ENCODE measurements at regions not wholly inside any gene's neighbourhood (a gene's known extent, or its start where the extent isn't known, plus 50 kb on each side); places are given as distances from the start of the nearest gene placed in this dataset.
A peak's percentile ranks its signal among the peaks of the same experiment; 100 is the strongest.

GRCh38 chr20:7734216-7734615 lies 206.0 kb downstream of the HAO1 start:
- Histone ChIP-seq H3K79me2 (ENCODE audit: control insufficient read depth, insufficient read depth, low read length) (no peaks in the 10 kb centered on the region), H2AFZ (ENCODE audit: control insufficient read depth, low read length) (no peak overlapping the region), H3K27ac (ENCODE audit: control insufficient read depth, insufficient read depth, low read length) (no peak overlapping the region), H3K4me1 (ENCODE audit: control insufficient read depth, extremely low read depth, insufficient read depth, low read length) (peaks cover 8% of the 10 kb centered on the region), H3K9me1 (ENCODE audit: control insufficient read depth, extremely low read depth, insufficient read depth, low read length) (no peaks in the 10 kb centered on the region), H3K4me3 (ENCODE audit: control insufficient read depth in 2 of 3, extremely low read depth in 1 of 3, insufficient read depth in 2 of 3, low read depth in 1 of 3, low read length in 3 of 3) (no peak overlapping the region), H4K20me1 (ENCODE audit: control insufficient read depth, extremely low read depth, insufficient read depth, low read length) (no peaks in the 10 kb centered on the region), H3K9me3 (ENCODE audit: control insufficient read depth, low read depth, low read length) (no peaks in the 10 kb centered on the region), H3K4me2 (ENCODE audit: control insufficient read depth, extremely low read depth, insufficient read depth, low read depth, low read length) (no peak overlapping the region), H3K27me3 (ENCODE audit: control insufficient read depth, extremely low read depth, insufficient read depth, low read length) (no peaks in the 10 kb centered on the region), H3K36me3 (ENCODE audit: control insufficient read depth in 2 of 2, extremely low read depth in 1 of 2, insufficient read depth in 2 of 2, low read length in 2 of 2) (no peaks in the 10 kb centered on the region), H3K9ac (ENCODE audit: control insufficient read depth, extremely low read depth, insufficient read depth, low read length) (no peak overlapping the region)
- TF ChIP-seq EZH2 (IDR thresholded peaks at IDR 0.05; ENCODE audit: low read length) (no peak), CTCF (optimal IDR thresholded peaks at IDR 0.05 in 1 of 3, IDR thresholded peaks at IDR 0.05 in 1 of 3, conservative IDR thresholded peaks at IDR 0.05 in 1 of 3; ENCODE audit: extremely low read depth in 1 of 3, insufficient read depth in 2 of 3, low read length in 3 of 3) (no peak)
- dilution Hi-C loops (cut with MboI; ENCODE audit: extremely low pct_ligation_motif_present, low sequenced_read_pairs), result no loop called here
- FAIRE-seq, result no peak
- DNase-seq (ENCODE audit: low read depth, low spot score), result no peak

GRCh38 chr20:7736336-7736735 lies 203.9 kb downstream of the HAO1 start:
- Histone ChIP-seq H2AFZ (ENCODE audit: control insufficient read depth, low read length) (no peak overlapping the region), H3K4me2 (ENCODE audit: control insufficient read depth, extremely low read depth, insufficient read depth, low read depth, low read length) (no peak overlapping the region)
- TF ChIP-seq CTCF (optimal IDR thresholded peaks at IDR 0.05 in 1 of 3, IDR thresholded peaks at IDR 0.05 in 1 of 3, conservative IDR thresholded peaks at IDR 0.05 in 1 of 3; ENCODE audit: extremely low read depth in 1 of 3, insufficient read depth in 2 of 3, low read length in 3 of 3) (no peak), EZH2 (IDR thresholded peaks at IDR 0.05; ENCODE audit: low read length) (no peak)

More at GRCh38 chr20:7736336-7736735, 203.9 kb downstream of the HAO1 start:
- H3K36me3 ChIP-seq (ENCODE audit: control insufficient read depth in 2 of 2, extremely low read depth in 1 of 2, insufficient read depth in 2 of 2, low read length in 2 of 2), result no peaks in the 10 kb centered on the region
- dilution Hi-C loops (cut with MboI; ENCODE audit: extremely low pct_ligation_motif_present, low sequenced_read_pairs), result no loop called here
- peak; percentile 23 for FAIRE-seq
- H3K4me3 ChIP-seq (ENCODE audit: control insufficient read depth in 2 of 3, extremely low read depth in 1 of 3, insufficient read depth in 2 of 3, low read depth in 1 of 3, low read length in 3 of 3), result no peak overlapping the region
- H3K9me3 ChIP-seq (ENCODE audit: control insufficient read depth, low read depth, low read length), result no peaks in the 10 kb centered on the region
- H3K4me1 ChIP-seq (ENCODE audit: control insufficient read depth, extremely low read depth, insufficient read depth, low read length), result peaks cover 15% of the 10 kb centered on the region
- H3K79me2 ChIP-seq (ENCODE audit: control insufficient read depth, insufficient read depth, low read length), result no peaks in the 10 kb centered on the region
- H4K20me1 ChIP-seq (ENCODE audit: control insufficient read depth, extremely low read depth, insufficient read depth, low read length), result no peaks in the 10 kb centered on the region
- peak overlapping the region; percentile 42 for H3K27ac ChIP-seq (ENCODE audit: control insufficient read depth, insufficient read depth, low read length)
- H3K9ac ChIP-seq (ENCODE audit: control insufficient read depth, extremely low read depth, insufficient read depth, low read length), result no peak overlapping the region
- peak; percentile 15 for DNase-seq (ENCODE audit: low read depth, low spot score)
- no peaks in the 10 kb centered on the region for H3K9me1 ChIP-seq (ENCODE audit: control insufficient read depth, extremely low read depth, insufficient read depth, low read length)
- no peaks in the 10 kb centered on the region for H3K27me3 ChIP-seq (ENCODE audit: control insufficient read depth, extremely low read depth, insufficient read depth, low read length)

Data from keratinocyte (primary cell).